Right lobe of liver (tissue), 6 donors: ENCODE measurements at regions not wholly inside any gene's neighbourhood (a gene's known extent, or its start where the extent isn't known, plus 50 kb on each side); places are given as distances from the start of the nearest gene placed in this dataset.

Experiments used
- ATAC-seq, 4 donors: fragments of 200-7000 bp; cut with Tn5 transposase; one replicate each; pipeline ENCODE4 v1.9.1; 2020; ENCODE audit warnings: mild to moderate bottlenecking in 4 of 4, moderate library complexity in 4 of 4
- DNase-seq, 3 donors: peaks; one replicate each; pipeline ENCODE4 v3.0.0-alpha.2; 2020
- H3K27ac ChIP-seq, 3 donors: fragments of 200-600 bp; one replicate each; pipeline ENCODE4 v1.8.0; 2022
- H3K27me3 ChIP-seq, 2 donors: fragments of 200-600 bp; one replicate each; pipeline ENCODE4 v1.8.0; 2022
- H3K36me3 ChIP-seq, 4 donors: fragments of 200-600 bp; sonication (generic) in 1 of 4; one replicate each; pipeline versions ENCODE4 v1.5.1 to v1.8.0; 2017 to 2022; ENCODE audit warnings: control low read depth in 1 of 4
- H3K4me1 ChIP-seq, 4 donors: fragments of 200-600 bp; sonication (generic) in 1 of 4; one replicate each; pipeline versions ENCODE4 v1.5.1 to v1.8.0; 2017 to 2022; ENCODE audit warnings: control low read depth in 1 of 4
- H3K4me3 ChIP-seq, 3 donors: fragments of 200-600 bp; one replicate each; pipeline ENCODE4 v1.8.0; 2022
- H3K9me3 ChIP-seq, 4 donors: fragments of 200-600 bp; sonication (generic) in 1 of 4; one replicate each; pipeline versions ENCODE4 v1.5.1 to v1.8.0; 2017 to 2022; ENCODE audit warnings: control low read depth in 1 of 4
- POLR2A ChIP-seq: fragments of 450-650 bp; IDR thresholded peaks from one replicate; pipeline ENCODE4 v1.6.1; 2017; ENCODE audit warnings: antibody characterized with exemption, mild to moderate bottlenecking
- WGBS: methylation state at CpG from one replicate; pipeline ENCODE4 v1.1.6; 2018; ENCODE audit warnings: low coverage, low lambda C conversion rate; ENCODE audit not compliant: insufficient coverage; ENCODE audit errors: missing lambda C conversion rate; 5-methylcytosine and 5-hydroxymethylcytosine counted together
- intact Hi-C, 2 donors: fragments of 100-400 bp; cut with DNase I; formaldehyde crosslinking; loops; one replicate each; pipeline versions ENCODE4 v1.11.2 to v1.14.1; 2022
- TF ChIP-seq, protein P1 (sequence below), 4 donors: fragments of 200-600 bp in 3 of 4; fragments of 450-650 bp in 1 of 4; IDR thresholded peaks; one replicate each; pipeline versions ENCODE4 v1.5.1 to v1.8.0; 2016 to 2022; ENCODE audit warnings: antibody characterized with exemption in 4 of 4, mild to moderate bottlenecking in 2 of 4
- donor health status: DM: no; HTN: yes; CAD: no.
- donor health status: DM: no; HTN: no; CAD: no.
- donor health status: DM: no; HTN: no; CAD: no.
- donor health status: DM: no; HTN: yes; CAD: no.
- donor health status: DM: no; HTN: yes; CAD: no.

DNA sequence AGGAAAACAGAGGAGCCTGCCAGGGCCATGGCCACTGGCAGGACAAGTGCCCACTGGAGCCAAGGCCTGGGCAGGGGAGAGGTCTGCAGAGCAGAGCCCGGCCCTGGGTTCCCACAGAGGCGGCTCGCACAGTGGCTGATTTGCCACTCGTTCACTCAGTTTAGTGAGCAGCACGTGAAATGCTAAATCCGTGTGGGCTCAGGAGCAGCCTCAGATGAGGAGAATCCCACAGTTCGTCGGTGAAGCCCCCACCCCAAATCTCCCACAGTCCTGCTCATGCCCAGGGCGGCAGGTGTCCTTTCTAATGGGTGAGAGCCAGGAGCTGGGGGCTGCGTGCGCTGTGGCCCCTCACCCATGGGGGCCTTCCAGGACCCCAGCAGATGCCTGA is 107.7 kb upstream of the FAM20C start:
- ATAC-seq (no peak), DNase-seq (no peak)
- Histone ChIP-seq H3K4me3 (no peak overlapping the region), H3K27ac (no peak overlapping the region), H3K36me3 (no peaks in the 10 kb centered on the region), H3K27me3 (no peaks in the 10 kb centered on the region), H3K4me1 (no peaks in the 10 kb centered on the region), H3K9me3 (no peaks in the 10 kb centered on the region)
- intact Hi-C loops = no loop called here
- TF ChIP-seq POLR2A = no peak
- TF ChIP-seq, protein P1, sequence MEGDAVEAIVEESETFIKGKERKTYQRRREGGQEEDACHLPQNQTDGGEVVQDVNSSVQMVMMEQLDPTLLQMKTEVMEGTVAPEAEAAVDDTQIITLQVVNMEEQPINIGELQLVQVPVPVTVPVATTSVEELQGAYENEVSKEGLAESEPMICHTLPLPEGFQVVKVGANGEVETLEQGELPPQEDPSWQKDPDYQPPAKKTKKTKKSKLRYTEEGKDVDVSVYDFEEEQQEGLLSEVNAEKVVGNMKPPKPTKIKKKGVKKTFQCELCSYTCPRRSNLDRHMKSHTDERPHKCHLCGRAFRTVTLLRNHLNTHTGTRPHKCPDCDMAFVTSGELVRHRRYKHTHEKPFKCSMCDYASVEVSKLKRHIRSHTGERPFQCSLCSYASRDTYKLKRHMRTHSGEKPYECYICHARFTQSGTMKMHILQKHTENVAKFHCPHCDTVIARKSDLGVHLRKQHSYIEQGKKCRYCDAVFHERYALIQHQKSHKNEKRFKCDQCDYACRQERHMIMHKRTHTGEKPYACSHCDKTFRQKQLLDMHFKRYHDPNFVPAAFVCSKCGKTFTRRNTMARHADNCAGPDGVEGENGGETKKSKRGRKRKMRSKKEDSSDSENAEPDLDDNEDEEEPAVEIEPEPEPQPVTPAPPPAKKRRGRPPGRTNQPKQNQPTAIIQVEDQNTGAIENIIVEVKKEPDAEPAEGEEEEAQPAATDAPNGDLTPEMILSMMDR (IDR thresholded peaks at IDR 0.05) = no peak
- WGBS = 73% methylated on average over 3 of the region's 11 CpGs

DNA sequence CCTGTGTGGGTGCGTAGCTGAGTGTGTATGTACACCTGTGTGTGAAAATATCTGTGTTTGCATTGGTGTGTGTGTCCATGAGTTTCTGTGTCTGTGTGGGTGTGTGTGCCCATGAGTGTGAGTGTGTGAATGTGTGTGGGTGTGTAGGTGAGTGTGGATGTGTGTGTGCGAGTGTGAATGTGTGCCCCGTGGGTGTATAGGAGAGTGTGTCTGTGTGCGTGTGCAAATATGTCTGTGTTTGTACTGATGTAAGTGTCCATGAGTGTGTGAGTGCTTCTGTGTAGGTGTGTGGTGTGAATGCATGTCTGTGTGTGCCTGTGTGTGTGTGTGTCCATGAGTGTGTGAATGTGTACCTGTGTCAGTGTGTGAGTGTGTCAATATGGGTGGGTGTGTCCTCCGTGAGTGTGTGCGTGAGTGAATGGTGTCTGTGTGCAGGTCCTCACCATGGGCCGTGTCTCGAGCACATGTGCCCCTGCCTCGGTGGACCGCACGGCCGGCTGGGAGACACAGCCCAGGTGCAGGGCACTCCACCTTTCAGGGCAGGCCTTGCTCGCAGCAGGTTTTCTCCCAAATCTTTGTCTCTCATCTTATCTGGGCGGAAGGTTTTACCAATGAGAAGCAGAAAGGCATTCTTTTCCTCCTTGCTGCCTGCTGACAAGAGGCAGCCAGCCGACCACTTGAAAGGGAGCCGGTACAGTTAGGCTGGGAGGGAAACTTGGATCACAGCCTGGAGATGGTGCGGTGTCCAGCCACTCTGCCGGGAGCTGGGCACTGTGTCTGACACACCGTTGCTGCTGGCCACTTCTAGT is 107.1 kb upstream of the FAM20C start:
- Histone ChIP-seq H3K9me3 (no peaks in the 10 kb centered on the region), H3K27ac (no peak overlapping the region), H3K27me3 (no peaks in the 10 kb centered on the region), H3K4me3 (no peak overlapping the region), H3K36me3 (no peaks in the 10 kb centered on the region), H3K4me1 (no peaks in the 10 kb centered on the region)
- no peak for ATAC-seq
- TF ChIP-seq, protein P1 (IDR thresholded peaks at IDR 0.05) = no peak
- TF ChIP-seq POLR2A = no peak
- intact Hi-C loops = no loop called here
- WGBS = 76% methylated on average over 10 of the region's 19 CpGs
- DNase-seq = no peak

DNA sequence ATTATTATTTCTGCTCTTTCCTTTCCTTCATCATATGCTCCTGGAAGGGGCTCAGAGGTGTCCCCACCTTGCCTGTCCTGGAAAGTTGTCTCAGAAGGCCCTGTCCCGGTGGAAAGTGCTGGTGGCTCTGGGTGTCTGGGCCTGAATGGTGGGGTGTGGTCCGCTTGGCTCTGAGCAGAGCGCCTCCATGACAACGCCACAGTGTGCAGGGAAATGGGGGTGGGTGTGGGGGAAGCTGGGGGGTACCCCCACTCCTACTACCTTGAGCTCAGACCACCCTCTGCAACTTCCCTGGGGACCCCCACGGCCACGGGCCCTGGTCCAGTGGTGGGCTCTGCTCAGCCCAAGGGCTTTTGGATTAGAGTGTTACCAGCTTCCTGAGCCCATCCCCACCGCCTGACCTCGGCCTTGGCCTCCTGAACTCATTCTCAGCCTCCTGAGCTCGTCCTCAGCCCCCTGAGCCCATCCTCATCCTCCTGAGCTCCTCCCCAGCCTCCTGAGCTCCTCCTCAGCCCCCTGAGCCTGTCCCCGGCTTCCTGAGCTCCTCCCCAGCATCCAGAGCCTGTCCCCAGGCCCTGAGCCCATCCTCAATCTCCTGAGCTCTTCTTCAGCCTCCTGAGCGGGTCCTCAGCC is 106.4 kb upstream of the FAM20C start:
- no peak for DNase-seq
- Histone ChIP-seq H3K4me1 (no peaks in the 10 kb centered on the region), H3K27ac (no peak overlapping the region), H3K4me3 (no peak overlapping the region), H3K27me3 (no peaks in the 10 kb centered on the region), H3K36me3 (no peaks in the 10 kb centered on the region), H3K9me3 (no peaks in the 10 kb centered on the region)
- ATAC-seq = no peak
- 88% methylated on average over 4 of the region's 11 CpGs for WGBS
- intact Hi-C loops = no loop called here
- no peak for TF ChIP-seq POLR2A
- TF ChIP-seq, protein P1 (IDR thresholded peaks at IDR 0.05) = no peak

DNA sequence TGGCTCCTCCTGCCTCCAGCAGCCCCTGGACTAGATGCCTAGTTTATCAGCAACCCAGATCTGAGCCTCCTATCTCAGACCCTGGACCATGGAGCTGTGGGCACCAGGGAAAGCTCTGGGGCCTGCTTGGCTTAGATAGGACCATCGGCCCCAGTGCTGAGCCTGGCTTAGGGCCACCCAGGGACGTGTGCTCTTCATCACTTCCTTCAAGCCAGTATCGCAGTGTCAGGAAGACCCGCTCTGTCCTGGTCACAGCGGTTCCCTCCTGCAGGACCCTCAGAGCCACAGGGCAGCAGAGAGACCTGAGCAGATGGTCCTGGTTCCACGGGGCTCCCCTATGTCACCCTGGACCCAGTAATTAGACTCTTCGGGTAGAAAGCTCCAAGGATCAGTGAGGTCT is 105.7 kb upstream of the FAM20C start:
- Histone ChIP-seq H3K27ac (no peak overlapping the region), H3K36me3 (no peaks in the 10 kb centered on the region), H3K27me3 (no peaks in the 10 kb centered on the region), H3K9me3 (no peaks in the 10 kb centered on the region), H3K4me1 (no peaks in the 10 kb centered on the region), H3K4me3 (no peak overlapping the region)
- intact Hi-C loops = no loop called here
- DNase-seq (no peak), ATAC-seq (no peak)
- 50% methylated on average over 2 of the region's 7 CpGs for WGBS
- TF ChIP-seq, protein P1 (IDR thresholded peaks at IDR 0.05) = no peak
- no peak for TF ChIP-seq POLR2A
